ENCODE measurements at regions not wholly inside any gene's neighbourhood (a gene's known extent, or its start where the extent isn't known, plus 50 kb on each side); places are given as distances from the start of the nearest gene placed in this dataset.

DNA sequence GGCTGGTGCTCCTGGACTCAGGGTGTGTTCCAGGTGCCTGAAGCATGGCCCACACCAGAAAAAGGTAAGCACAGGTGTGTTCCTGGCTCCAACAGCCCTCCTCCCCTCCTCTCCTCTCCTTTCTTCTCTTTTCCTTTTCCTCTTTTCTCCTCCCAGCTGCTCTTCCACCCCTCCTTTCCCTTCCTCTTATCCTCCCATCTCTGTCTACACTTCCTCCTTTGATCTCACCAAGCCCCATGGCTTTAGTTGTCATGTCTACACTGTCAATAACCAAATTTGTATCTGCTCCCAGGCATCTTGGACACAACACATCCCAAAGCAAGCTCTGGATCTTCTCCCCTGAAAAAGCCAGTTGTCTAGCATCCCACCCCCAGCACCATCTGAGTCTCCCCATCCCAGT is 56.7 kb upstream of the LAPTM5 start:
- Histone ChIP-seq H3K36me3 (ENCODE audit: control insufficient read depth, insufficient read depth, low read length) (no peaks in the 10 kb centered on the region), H3K9me3 (ENCODE audit: control insufficient read depth, low read length) (no peaks in the 10 kb centered on the region), H3K27ac (ENCODE audit: low read depth, low read length) (no peak overlapping the region), H3K9ac (ENCODE audit: extremely low read depth, low read length, poor library complexity, severe bottlenecking) (no peak overlapping the region), H3K4me3 (ENCODE audit: low read length) (no peak overlapping the region), H3K27me3 (ENCODE audit: control insufficient read depth, insufficient read depth, low read length, poor library complexity, severe bottlenecking) (peaks cover 17% of the 10 kb centered on the region), H3K4me1 (ENCODE audit: control insufficient read depth, insufficient read depth, low read length) (peaks cover 10% of the 10 kb centered on the region)
- Mint-ChIP-seq H3K36me3 (ENCODE audit: low read depth) (no peaks in the 10 kb centered on the region), H3K9me3 (no peaks in the 10 kb centered on the region), H3K4me1 (peaks cover 31% of the 10 kb centered on the region), H3K4me3 (no peak overlapping the region), H3K27ac (no peak overlapping the region), H3K27me3 (ENCODE audit: insufficient read depth) (no peaks in the 10 kb centered on the region)
- no peak for TF ChIP-seq CTCF (conservative IDR thresholded peaks at IDR 0.05)
- no peak for DNase-seq

DNA sequence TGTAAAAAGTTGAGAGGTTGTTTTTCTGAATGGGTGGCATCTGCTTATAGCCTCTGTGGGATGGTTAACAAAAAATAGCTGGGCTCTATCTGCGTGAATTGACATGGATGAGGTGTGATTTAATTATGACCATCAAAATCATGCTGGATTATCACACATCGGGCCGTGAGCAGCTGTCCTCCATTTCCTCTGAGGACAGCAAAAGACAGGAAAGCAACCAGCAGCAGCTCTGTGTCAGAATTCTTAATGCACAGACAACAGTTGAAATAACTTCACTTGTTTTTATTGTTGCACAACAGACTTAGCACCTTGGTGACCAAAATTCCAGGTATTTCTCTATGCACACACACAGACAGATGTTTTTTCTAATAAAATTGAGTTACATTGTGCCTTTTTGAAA is 54.5 kb upstream of the LAPTM5 start:
- peaks cover 22% of the 10 kb centered on the region for H3K4me1 Mint-ChIP-seq
- no peak overlapping the region for H3K27ac Mint-ChIP-seq
- no peaks in the 10 kb centered on the region for H3K36me3 ChIP-seq (ENCODE audit: control insufficient read depth, insufficient read depth, low read length)

GRCh38 chr1:30811187-30811586 is 53.6 kb upstream of the LAPTM5 start:
- no peaks in the 10 kb centered on the region for H3K9me3 ChIP-seq (ENCODE audit: control insufficient read depth, low read length)
- no peak for DNase-seq
- TF ChIP-seq CTCF (conservative IDR thresholded peaks at IDR 0.05), result no peak
- no peak overlapping the region for H3K9ac ChIP-seq (ENCODE audit: extremely low read depth, low read length, poor library complexity, severe bottlenecking)
- no peak overlapping the region for H3K27ac ChIP-seq (ENCODE audit: low read depth, low read length)
- H3K4me1 Mint-ChIP-seq, result peaks cover 15% of the 10 kb centered on the region
- no peaks in the 10 kb centered on the region for H3K27me3 Mint-ChIP-seq (ENCODE audit: insufficient read depth)
- H3K36me3 ChIP-seq (ENCODE audit: control insufficient read depth, insufficient read depth, low read length), result no peaks in the 10 kb centered on the region
- peaks cover 23% of the 10 kb centered on the region for H3K27me3 ChIP-seq (ENCODE audit: control insufficient read depth, insufficient read depth, low read length, poor library complexity, severe bottlenecking)
- H3K27ac Mint-ChIP-seq, result no peak overlapping the region
- no peaks in the 10 kb centered on the region for H3K9me3 Mint-ChIP-seq
- no peak overlapping the region for H3K4me3 Mint-ChIP-seq
- H3K4me3 ChIP-seq (ENCODE audit: low read length), result no peak overlapping the region
- H3K4me1 ChIP-seq (ENCODE audit: control insufficient read depth, insufficient read depth, low read length), result peaks cover 6% of the 10 kb centered on the region
- no peaks in the 10 kb centered on the region for H3K36me3 Mint-ChIP-seq (ENCODE audit: low read depth)

More for the DNA sequence above, 54.5 kb upstream of the LAPTM5 start:
- H3K27me3 Mint-ChIP-seq (ENCODE audit: insufficient read depth), result no peaks in the 10 kb centered on the region
- no peak overlapping the region for H3K4me3 ChIP-seq (ENCODE audit: low read length)
- peaks cover 17% of the 10 kb centered on the region for H3K27me3 ChIP-seq (ENCODE audit: control insufficient read depth, insufficient read depth, low read length, poor library complexity, severe bottlenecking)
- H3K27ac ChIP-seq (ENCODE audit: low read depth, low read length), result no peak overlapping the region
- no peaks in the 10 kb centered on the region for H3K9me3 Mint-ChIP-seq
- H3K9me3 ChIP-seq (ENCODE audit: control insufficient read depth, low read length), result no peaks in the 10 kb centered on the region
- 89 to 100% methylated on average over 3 of the region's 3 CpGs for WGBS, 2 experiments (ENCODE audit: insufficient coverage in 1 of 2, insufficient read length in 1 of 2)
- DNase-seq, result no peak
- H3K4me1 ChIP-seq (ENCODE audit: control insufficient read depth, insufficient read depth, low read length), result peaks cover 14% of the 10 kb centered on the region
- no peaks in the 10 kb centered on the region for H3K36me3 Mint-ChIP-seq (ENCODE audit: low read depth)
- no peak for TF ChIP-seq CTCF (conservative IDR thresholded peaks at IDR 0.05)
- no peak overlapping the region for H3K9ac ChIP-seq (ENCODE audit: extremely low read depth, low read length, poor library complexity, severe bottlenecking)
- no peak overlapping the region for H3K4me3 Mint-ChIP-seq
